LNCAP (cell line): ENCODE measurements at regions not wholly inside any gene's neighbourhood (a gene's known extent, or its start where the extent isn't known, plus 50 kb on each side); places are given as distances from the start of the nearest gene placed in this dataset.
A peak's percentile ranks its signal among the peaks of the same experiment; 100 is the strongest.

ENCODE experiments used
- TF ChIP-seq, protein P1 (sequence below): fragments of 450-650 bp; IDR thresholded peaks from 2 replicates; pipeline ENCODE4 v1.5.1; 2017; ENCODE audit warnings: mild to moderate bottlenecking

DNA sequence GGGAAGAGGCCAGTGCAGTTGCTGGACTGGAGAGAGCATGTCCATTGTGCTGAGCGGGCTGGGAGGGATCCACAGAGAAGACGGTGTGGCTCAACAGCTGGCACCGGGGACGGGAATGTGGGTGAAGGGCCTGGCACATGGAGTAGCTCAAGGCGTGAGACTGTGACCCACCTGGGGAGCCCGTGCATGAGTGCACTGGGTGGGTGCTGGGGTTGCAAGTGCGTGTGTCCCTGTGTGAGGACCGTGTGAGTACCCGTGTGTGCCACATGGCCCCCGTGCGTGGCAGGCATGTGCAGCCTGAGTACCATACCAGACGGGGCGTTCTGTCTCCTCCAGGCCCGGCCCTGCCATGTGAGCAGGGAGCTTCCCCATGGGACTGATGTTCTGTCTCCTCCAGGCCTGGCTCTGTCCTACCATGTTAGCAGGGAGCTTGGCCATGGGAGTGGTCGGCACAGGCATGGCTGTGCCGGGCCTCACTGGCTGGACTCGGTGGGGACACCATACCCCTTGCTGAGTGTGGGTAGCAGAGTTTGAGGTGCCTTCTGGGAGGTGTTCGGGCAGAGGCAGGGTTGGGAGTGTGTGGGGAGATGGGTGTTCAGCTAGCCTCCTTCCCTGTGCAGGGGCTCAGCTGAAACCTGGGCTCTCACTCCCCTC, 234.4 kb downstream of the TMEM121 start:
- TF ChIP-seq, protein P1, sequence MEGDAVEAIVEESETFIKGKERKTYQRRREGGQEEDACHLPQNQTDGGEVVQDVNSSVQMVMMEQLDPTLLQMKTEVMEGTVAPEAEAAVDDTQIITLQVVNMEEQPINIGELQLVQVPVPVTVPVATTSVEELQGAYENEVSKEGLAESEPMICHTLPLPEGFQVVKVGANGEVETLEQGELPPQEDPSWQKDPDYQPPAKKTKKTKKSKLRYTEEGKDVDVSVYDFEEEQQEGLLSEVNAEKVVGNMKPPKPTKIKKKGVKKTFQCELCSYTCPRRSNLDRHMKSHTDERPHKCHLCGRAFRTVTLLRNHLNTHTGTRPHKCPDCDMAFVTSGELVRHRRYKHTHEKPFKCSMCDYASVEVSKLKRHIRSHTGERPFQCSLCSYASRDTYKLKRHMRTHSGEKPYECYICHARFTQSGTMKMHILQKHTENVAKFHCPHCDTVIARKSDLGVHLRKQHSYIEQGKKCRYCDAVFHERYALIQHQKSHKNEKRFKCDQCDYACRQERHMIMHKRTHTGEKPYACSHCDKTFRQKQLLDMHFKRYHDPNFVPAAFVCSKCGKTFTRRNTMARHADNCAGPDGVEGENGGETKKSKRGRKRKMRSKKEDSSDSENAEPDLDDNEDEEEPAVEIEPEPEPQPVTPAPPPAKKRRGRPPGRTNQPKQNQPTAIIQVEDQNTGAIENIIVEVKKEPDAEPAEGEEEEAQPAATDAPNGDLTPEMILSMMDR, result no peak

DNA sequence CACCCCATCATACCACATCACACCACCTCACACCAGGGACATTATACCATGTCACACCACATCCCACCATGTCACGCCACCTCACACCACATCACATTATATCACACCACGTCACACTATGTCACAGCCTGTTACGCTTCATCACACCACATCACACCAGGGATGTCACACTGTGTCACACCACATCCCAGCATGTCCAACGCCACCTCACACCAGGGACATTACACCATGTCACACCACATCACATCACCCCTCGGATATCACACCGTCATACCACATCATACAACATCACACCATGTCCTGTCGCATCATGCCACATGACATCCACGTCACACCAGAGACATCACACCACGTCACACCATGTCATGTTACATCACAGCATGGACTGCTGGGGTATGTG, 235.5 kb downstream of the TMEM121 start:
- TF ChIP-seq, protein P1, result no peak

DNA sequence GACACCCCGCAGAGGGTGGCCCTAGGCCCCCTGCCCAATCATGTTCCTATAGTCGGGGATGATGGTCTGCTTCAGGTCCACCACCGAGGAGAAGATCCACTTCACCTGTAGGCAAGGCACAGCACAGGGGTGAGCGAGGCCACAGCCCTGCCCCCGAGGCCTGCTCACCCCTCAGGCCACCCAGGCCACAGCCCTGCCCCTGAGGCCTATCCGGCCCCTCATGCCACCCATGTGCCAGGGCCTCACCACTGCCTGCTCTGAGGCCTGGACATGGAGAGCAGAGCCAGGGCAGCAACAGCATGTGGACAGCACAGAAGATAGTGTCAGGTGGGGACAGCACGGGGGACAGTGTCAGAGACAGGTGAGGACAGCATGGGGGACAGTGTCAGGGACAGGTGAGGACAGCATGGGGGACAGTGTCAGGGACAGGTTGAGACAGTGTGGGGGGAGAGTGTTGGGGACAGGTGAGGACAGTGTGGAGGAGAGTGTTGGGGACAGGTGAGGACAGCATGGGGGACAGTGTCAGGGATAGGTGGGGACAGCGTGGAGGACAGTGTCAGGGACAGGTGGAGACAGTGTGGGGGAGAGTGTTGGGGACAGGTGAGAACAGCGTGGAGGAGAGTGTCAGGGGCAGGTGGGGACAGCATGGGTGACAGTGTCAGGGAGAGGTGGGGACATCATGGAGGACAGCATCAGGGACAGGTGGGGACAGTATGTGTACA, 239.7 kb downstream of the TMEM121 start:
- TF ChIP-seq, protein P1, result no peak

DNA sequence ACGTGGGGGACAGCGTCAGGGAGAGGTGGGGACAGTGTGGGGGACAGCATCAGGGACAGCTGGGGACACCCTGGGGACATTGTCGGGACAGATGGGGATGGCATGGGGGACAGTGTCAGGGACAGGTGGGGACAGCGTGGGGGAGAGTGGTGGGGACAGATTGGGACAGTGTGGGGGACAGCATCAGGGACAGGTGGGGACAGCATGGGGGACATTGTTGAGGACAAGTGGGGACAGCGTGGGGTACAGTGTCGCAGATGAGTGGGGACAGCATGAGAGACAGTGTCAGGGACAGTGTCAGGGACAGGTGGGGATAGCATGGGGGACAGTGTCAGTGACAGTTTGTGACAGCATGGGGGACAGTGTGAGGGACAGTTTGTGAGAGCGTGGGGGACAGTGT, 240.9 kb downstream of the TMEM121 start:
- TF ChIP-seq, protein P1, result no peak

DNA sequence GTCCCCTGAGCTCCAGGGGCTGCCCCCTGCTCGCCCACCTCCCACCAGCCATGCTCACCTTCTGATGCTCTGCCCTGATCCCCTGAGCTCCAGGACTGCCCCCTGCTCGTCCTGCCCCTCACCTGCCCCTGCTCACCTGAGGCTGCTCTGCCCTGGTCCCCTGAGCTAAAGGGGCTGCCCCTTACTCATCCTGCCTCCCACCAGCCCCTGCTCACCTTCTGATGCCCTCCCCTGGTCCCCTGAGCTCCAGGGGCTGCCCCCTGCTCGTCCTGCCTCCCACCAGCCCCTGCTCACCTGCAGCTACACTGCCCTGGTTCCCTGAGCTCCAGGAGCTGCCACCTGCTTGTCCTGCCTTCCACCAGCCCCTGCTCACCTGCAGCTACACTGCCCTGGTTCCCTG, 247.2 kb downstream of the TMEM121 start:
- TF ChIP-seq, protein P1, result no peak

DNA sequence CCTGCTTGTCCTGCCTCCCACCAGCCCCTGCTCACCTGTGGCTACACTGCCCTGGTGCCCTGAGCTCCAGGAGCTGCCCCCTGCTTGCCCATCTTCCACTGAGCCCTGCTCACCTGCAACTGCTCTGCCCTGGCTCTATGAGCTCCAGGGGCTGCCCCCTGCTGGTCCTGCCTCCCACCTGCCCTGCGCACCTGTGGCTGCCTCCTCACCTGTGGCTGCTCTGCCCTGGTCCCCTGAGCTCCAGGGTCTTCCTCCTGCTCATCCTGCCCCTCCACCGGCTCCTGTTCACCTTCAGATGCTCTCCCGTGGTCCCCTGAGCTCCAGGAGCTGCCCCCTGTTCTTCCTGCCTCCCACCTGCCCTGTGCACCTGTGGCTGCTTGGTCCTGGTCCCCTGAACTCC, 247.6 kb downstream of the TMEM121 start:
- TF ChIP-seq, protein P1, result 0 out of 2 replicates have a peak, but pooled peaks have one; percentile 18

DNA sequence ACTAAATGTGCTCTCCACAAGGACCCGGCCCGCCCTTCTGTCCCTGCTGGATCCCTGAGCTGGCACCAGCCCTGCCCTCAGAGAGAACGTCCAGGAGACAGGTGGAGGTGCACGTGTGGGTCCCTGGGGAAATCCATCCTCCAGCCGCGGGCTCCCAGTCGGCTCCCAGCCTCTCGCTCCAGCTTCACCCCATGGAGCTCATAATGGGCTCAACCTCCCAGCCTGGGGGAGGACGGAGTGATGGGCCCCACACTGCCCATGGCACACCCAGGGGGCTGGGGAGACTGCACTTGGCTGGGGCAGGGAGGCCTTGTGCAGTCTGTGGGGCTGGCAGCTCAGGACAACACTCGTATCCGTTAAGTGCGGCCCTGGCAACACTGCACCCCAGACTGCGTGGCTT, 250.5 kb downstream of the TMEM121 start:
- TF ChIP-seq, protein P1, result no peak
